GM13977 (cell line): ENCODE measurements at regions not wholly inside any gene's neighbourhood (a gene's known extent, or its start where the extent isn't known, plus 50 kb on each side); places are given as distances from the start of the nearest gene placed in this dataset.
"Not testable (repeated sequence)": the region's sequence is repeated elsewhere in the genome, so short reads cannot be mapped to it uniquely, and the experiment has no call there.

Source experiments
- DNase-seq: peaks from one replicate; pipeline ENCODE4 v3.0.0; 2012; ENCODE audit warnings: low spot score
- CTCF ChIP-seq: IDR thresholded peaks from 2 replicates; pipeline ENCODE4 v1.5.1; 2012; ENCODE audit warnings: mild to moderate bottlenecking, control low read depth; ENCODE audit not compliant: insufficient read depth; ENCODE audit errors: extremely low read depth, missing control alignments
- in situ Hi-C: fragments of 300-500 bp; cut with MboI; formaldehyde crosslinking; loops from one replicate; pipeline ENCODE4 v1.12.0; 2022; ENCODE audit warnings: low sequenced_read_pairs, low pct_unique_long_range_greater_than_20kb, mixed read lengths, inconsistent platforms; ENCODE audit not compliant: unreplicated experiment

GRCh38 chr1:195866091-195866780, 742.0 kb downstream of the KCNT2 start:
- TF ChIP-seq CTCF = no peak
- in situ Hi-C loops = no loop called here
- no peak for DNase-seq

- TF ChIP-seq CTCF = no peak
- no peak for DNase-seq
- in situ Hi-C loops = no loop called here
These were observed 756.4 kb downstream of the KCNT2 start for GRCh38 chr1:195851804-195852203.

- TF ChIP-seq CTCF = no peak
These were observed 757.1 kb downstream of the KCNT2 start for GRCh38 chr1:195851016-195851601.

DNA sequence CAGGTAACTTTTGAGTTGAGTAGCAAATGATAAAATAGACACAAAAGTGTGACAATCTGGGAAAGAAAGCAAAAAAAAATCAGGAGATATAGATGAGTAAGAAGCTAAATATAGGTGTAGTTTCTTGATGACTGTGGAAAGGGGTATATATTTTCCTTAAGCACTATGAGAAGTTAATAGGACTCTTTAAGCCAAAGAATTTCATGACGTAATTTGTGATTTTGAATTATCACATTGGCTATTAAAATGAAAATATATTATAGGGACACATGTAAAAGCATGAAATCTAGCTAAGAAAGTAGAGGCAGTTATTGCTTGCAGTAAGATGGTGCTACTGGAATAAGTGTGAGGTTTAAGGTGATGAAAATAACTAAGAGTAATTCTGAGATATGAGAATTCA, 759.1 kb downstream of the KCNT2 start:
- no peak for TF ChIP-seq CTCF
- no peak for DNase-seq
- in situ Hi-C loops = no loop called here

More at GRCh38 chr1:195851016-195851601, 757.1 kb downstream of the KCNT2 start:
- DNase-seq = no peak
- in situ Hi-C loops = no loop called here

GRCh38 chr1:195847957-195848875, 760.0 kb downstream of the KCNT2 start:
- in situ Hi-C loops, DNase-seq: not testable (repeated sequence)

DNA sequence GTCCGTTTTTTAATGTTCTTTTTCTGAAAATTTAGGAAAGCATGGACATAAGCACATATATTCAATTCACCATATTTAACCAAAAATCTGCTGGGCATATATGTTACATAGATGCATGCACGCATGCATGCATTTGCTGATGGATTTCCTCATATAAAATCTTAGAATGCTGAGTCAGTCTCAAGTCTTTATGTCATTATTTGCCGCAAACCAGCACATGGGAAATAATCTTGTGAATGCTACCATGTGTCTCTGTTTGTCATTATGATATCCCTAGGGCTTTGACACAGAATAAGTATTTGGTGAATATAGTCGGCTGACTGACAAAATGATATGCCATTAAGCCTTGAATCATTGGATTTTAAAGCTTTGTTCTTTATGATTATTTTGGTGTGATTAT, 776.5 kb downstream of the KCNT2 start:
- in situ Hi-C loops = no loop called here
- no peak for DNase-seq
- TF ChIP-seq CTCF = no peak
